ENCODE measurements at regions not wholly inside any gene's neighbourhood (a gene's known extent, or its start where the extent isn't known, plus 50 kb on each side); places are given as distances from the start of the nearest gene placed in this dataset.

- TF ChIP-seq POLR2AphosphoS5 (IDR thresholded peaks at IDR 0.05) (no peak), CTCF (IDR thresholded peaks at IDR 0.05) (no peak), POLR2A (IDR thresholded peaks at IDR 0.05; ENCODE audit: low read depth) (no peak)
Observed at GRCh38 chr1:208646431-208646830, 402.2 kb upstream of the PLXNA2 start.
